ENCODE measurements at regions not wholly inside any gene's neighbourhood (a gene's known extent, or its start where the extent isn't known, plus 50 kb on each side); places are given as distances from the start of the nearest gene placed in this dataset.

DNA sequence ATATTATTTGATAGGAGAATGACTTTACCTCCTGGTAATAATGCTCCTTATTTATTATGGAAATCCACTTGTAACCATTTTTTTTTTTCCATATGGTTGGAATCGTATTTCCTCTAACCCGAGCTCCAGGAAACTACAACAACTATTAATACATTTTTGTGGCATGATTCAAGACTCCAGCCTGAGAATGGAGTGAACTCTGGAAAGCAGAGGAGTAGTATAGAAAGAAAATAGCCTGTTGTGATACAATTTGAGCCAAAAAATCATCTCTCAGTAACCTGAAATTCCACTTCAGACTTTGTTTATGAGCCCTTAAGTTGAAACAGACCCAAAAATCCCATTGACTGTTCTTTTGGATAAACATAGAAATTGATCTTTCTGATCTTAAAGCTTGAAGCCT lies 921.1 kb downstream of the SOCS6 start:
- no peaks in the 10 kb centered on the region for H3K9me3 Mint-ChIP-seq
- H3K4me3 Mint-ChIP-seq, result no peak overlapping the region
- H3K27ac Mint-ChIP-seq, result no peak overlapping the region
- H3K4me1 Mint-ChIP-seq (ENCODE audit: low read depth), result no peaks in the 10 kb centered on the region
- no peaks in the 10 kb centered on the region for H3K36me3 Mint-ChIP-seq (ENCODE audit: low read depth)
- no peak for DNase-seq (ENCODE audit: low spot score)
- no peaks in the 10 kb centered on the region for H3K27me3 Mint-ChIP-seq (ENCODE audit: low read depth)

DNA sequence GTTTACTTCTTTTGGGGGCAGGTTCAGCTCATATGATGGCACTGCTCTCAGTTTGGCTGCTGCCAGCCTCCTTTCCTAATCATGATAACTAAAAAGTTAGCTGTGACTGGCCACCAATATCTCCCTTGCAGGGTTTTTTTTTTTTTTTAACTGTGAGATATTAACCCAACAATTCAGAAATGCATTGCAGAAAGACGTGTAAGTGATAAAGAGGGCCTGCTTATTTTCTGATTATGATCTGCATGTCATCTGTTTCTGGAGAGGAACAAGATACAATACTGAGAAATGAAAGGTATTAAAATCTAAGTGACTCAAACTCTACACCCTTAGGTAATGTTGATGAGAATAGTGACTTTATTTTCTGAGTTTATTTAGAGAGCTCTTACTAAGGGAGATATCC lies 905.6 kb downstream of the SOCS6 start:
- H3K36me3 Mint-ChIP-seq (ENCODE audit: low read depth), result no peaks in the 10 kb centered on the region
- no peaks in the 10 kb centered on the region for H3K9me3 Mint-ChIP-seq
- no peak overlapping the region for H3K4me3 Mint-ChIP-seq
- H3K27me3 Mint-ChIP-seq (ENCODE audit: low read depth), result no peaks in the 10 kb centered on the region
- DNase-seq (ENCODE audit: low spot score), result no peak
- no peaks in the 10 kb centered on the region for H3K4me1 Mint-ChIP-seq (ENCODE audit: low read depth)
- H3K27ac Mint-ChIP-seq, result no peak overlapping the region

DNA sequence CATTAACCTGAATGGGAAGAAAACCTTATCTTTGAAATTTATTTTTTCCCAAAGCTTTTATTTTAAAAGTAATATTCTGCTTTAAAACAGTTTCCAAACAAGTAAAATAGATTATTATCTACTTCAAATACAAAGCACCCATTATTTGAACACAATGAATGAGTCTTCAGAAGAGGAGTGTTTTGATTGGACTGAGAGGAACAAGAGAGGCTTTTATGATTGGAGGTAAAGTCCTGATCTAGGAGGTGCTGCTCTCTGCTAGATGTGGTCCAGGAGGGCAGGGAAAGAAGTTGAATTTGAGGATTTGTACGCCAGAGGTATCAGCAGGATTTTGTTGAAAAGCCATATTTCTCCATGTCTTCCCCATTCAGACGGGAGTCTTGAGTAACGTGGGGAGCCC lies 900.7 kb downstream of the SOCS6 start:
- no peak overlapping the region for H3K4me3 Mint-ChIP-seq
- H3K27me3 Mint-ChIP-seq (ENCODE audit: low read depth), result no peaks in the 10 kb centered on the region
- DNase-seq (ENCODE audit: low spot score), result no peak
- H3K36me3 Mint-ChIP-seq (ENCODE audit: low read depth), result no peaks in the 10 kb centered on the region
- no peaks in the 10 kb centered on the region for H3K9me3 Mint-ChIP-seq
- no peaks in the 10 kb centered on the region for H3K4me1 Mint-ChIP-seq (ENCODE audit: low read depth)
- no peak overlapping the region for H3K27ac Mint-ChIP-seq

DNA sequence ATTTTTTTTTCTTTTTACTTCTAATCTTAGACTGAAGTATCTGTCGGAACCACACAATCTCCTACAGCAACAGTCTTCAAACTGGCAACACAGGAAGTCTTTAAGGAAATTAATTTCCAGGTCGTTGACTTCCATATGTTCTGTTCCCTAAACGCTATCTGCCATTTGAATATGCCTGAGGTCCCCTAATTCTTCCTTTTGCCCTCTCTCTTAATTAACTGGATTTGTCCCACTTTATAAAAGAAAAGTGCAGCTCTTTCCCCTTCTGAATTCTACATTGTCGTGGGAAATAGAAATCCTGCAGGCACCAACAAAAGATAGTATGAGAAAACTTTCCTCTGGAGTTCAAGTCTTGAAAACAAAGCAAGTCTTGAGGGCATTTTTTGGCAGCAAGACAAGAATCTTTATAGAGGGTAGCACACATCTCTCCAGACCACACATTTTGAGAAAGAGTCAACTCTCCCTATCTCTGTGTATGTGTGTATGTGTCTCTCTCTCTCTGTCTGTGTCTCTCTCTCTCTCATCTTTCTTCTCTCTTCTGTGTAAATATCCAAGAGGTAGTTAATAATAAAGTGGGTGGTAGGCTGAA lies 879.8 kb downstream of the SOCS6 start:
- Mint-ChIP-seq H3K36me3 (ENCODE audit: low read depth) (no peaks in the 10 kb centered on the region), H3K9me3 (no peaks in the 10 kb centered on the region), H3K4me1 (ENCODE audit: low read depth) (no peaks in the 10 kb centered on the region), H3K4me3 (no peak overlapping the region), H3K27ac (no peak overlapping the region), H3K27me3 (ENCODE audit: low read depth) (no peaks in the 10 kb centered on the region)
- DNase-seq (ENCODE audit: low spot score), result no peak

DNA sequence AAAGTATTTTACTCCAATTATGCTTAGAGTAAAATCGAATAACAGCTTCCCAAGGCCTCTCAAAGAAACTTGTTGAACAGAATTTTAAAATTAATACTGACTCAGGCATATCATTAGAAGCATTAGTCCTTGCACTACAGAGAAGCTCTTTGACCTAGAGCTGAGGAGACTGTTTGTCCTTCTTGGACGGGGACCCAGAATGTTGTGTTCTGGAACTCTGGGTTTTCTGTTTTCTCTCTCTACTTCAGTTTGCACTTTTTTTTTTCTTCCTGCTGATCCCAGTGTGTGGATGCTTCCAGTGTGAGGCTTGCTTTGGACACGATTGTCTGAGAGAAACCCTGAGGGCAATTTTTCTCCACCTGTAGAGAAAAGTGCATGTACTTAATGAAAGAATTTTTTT lies 847.6 kb downstream of the SOCS6 start:
- no peak for DNase-seq (ENCODE audit: low spot score)
- no peaks in the 10 kb centered on the region for H3K27me3 Mint-ChIP-seq (ENCODE audit: low read depth)
- no peaks in the 10 kb centered on the region for H3K4me1 Mint-ChIP-seq (ENCODE audit: low read depth)
- H3K27ac Mint-ChIP-seq, result no peak overlapping the region
- no peak overlapping the region for H3K4me3 Mint-ChIP-seq
- H3K9me3 Mint-ChIP-seq, result no peaks in the 10 kb centered on the region
- H3K36me3 Mint-ChIP-seq (ENCODE audit: low read depth), result no peaks in the 10 kb centered on the region

DNA sequence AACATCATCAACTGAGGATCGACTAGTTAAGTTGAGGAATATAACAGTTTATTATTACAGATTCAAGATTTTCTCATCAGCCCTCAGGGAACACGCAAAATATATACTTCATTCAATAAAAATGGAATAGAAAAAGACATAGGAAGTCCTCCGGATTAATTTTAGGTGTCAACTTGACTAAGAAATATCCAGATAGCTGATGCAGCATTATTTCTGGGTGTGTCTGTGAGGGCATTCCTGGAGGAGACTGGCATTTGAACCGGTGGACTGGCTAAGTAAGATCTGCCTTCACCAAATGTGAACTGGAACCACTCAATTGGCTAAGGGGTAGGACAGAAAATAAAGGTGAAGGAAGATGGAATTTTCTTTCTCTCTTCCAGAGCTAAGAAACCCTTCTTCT lies 845.3 kb downstream of the SOCS6 start:
- H3K4me1 Mint-ChIP-seq (ENCODE audit: low read depth), result no peaks in the 10 kb centered on the region
- no peak overlapping the region for H3K4me3 Mint-ChIP-seq
- no peak overlapping the region for H3K27ac Mint-ChIP-seq
- H3K36me3 Mint-ChIP-seq (ENCODE audit: low read depth), result no peaks in the 10 kb centered on the region
- no peaks in the 10 kb centered on the region for H3K27me3 Mint-ChIP-seq (ENCODE audit: low read depth)
- no peak for DNase-seq (ENCODE audit: low spot score)
- peaks cover 7% of the 10 kb centered on the region for H3K9me3 Mint-ChIP-seq

DNA sequence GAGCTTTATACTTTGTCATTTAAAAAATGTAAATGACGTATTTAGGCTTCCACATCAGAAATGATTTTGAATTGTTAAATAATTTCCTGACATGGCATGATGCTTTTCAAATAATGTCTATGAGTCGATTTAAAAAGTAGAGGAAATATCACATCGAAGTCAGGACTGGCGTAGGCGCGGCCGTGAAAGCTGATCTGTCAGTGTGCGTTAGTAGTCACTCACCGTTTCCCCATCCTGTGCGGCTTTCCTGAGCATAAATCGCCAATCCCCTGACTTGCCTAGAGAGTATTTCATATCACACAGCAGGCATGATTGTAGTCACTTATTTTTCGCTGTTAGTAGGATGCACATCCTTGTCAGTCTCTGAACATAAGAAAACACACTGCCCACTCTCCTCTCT lies 843.1 kb downstream of the SOCS6 start:
- Mint-ChIP-seq H3K9me3 (peaks cover 7% of the 10 kb centered on the region), H3K4me3 (no peak overlapping the region), H3K27me3 (ENCODE audit: low read depth) (no peaks in the 10 kb centered on the region), H3K4me1 (ENCODE audit: low read depth) (no peaks in the 10 kb centered on the region), H3K36me3 (ENCODE audit: low read depth) (no peaks in the 10 kb centered on the region), H3K27ac (no peak overlapping the region)
- no peak for DNase-seq (ENCODE audit: low spot score)

DNA sequence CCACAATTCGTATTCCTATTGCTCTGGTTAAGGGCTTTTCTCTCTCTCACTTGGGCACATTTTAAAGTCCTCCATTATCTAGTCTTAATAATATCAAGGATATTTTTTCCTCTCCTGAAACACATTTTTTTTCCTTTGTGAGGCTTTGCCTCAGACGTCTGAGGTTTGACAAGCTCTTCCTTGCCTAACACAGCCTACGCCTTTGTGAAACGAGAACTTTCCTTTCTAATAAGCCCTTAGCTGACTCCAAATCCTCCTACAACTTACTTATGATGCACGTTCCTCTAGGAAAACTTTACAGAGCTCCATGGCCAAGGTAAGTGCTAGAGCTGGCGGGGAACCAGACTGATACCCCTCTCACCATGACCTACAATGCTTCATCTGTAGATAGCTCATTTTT lies 841.5 kb downstream of the SOCS6 start:
- Mint-ChIP-seq H3K4me1 (ENCODE audit: low read depth) (no peaks in the 10 kb centered on the region), H3K4me3 (no peak overlapping the region), H3K36me3 (ENCODE audit: low read depth) (no peaks in the 10 kb centered on the region), H3K27me3 (ENCODE audit: low read depth) (no peaks in the 10 kb centered on the region), H3K9me3 (peaks cover 7% of the 10 kb centered on the region), H3K27ac (no peak overlapping the region)
- no peak for DNase-seq (ENCODE audit: low spot score)

DNA sequence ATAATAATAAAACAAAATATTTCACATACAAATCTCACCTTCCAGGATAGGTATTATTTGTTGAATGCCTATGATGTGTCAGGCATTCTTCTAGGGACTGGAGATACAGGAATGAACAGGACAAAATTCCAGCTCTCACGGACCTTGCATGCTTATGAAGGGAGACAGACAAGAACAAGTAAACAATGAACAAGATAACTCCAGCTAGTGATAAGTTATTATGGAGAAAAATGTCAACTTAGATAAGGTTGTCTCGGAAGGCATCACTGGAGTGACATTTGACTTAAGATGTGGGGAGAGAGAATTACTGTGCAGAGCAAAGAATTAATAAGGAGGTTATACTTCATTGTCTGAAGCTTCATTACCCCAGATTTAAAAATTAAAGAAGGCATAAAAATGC lies 836.7 kb downstream of the SOCS6 start:
- Mint-ChIP-seq H3K27ac (no peak overlapping the region), H3K4me3 (no peak overlapping the region), H3K36me3 (ENCODE audit: low read depth) (no peaks in the 10 kb centered on the region), H3K27me3 (ENCODE audit: low read depth) (no peaks in the 10 kb centered on the region), H3K9me3 (peaks cover 12% of the 10 kb centered on the region), H3K4me1 (ENCODE audit: low read depth) (no peaks in the 10 kb centered on the region)
- no peak for DNase-seq (ENCODE audit: low spot score)

DNA sequence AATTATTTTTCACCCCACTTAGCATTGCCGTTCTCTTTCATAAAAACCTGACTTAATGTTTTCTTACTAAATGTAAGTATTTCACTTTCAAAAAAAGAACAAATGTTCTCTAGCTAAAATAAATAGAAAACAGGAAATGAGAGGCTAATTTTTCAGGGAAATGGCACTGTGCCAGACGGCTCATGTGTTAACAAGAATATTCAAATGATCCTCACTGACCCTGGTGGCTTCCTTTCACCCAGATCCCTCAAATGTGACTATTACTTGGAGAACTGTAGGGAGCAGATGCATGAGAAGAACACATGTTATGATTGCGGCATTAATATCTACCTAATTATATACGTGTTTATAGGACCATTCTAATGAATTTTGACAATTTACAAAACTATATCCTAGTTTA lies 827.7 kb downstream of the SOCS6 start:
- no peaks in the 10 kb centered on the region for H3K36me3 Mint-ChIP-seq (ENCODE audit: low read depth)
- H3K9me3 Mint-ChIP-seq, result no peaks in the 10 kb centered on the region
- no peak overlapping the region for H3K4me3 Mint-ChIP-seq
- H3K27me3 Mint-ChIP-seq (ENCODE audit: low read depth), result no peaks in the 10 kb centered on the region
- DNase-seq (ENCODE audit: low spot score), result no peak
- H3K27ac Mint-ChIP-seq, result no peak overlapping the region
- no peaks in the 10 kb centered on the region for H3K4me1 Mint-ChIP-seq (ENCODE audit: low read depth)

DNA sequence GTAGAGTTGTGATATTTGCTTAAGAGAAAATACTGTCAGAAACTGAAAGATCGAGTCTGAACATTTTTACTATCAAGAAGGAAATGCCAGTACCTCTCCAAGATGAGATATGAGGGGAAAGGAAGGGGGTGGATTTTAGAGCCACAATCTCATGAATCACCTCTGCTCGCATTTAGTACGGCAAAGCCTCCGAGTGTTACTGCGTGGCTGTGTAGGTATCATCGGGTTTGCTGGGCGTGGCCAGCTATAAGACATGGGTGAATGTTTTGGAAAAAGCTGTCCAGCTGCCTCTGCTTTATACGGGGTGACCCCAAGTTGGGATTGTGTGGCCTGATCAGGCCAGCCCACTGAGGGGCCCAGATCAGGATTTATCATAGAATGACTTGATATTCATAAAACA lies 826.4 kb downstream of the SOCS6 start:
- Mint-ChIP-seq H3K4me1 (ENCODE audit: low read depth) (no peaks in the 10 kb centered on the region), H3K27ac (no peak overlapping the region), H3K27me3 (ENCODE audit: low read depth) (no peaks in the 10 kb centered on the region), H3K9me3 (no peaks in the 10 kb centered on the region), H3K4me3 (no peak overlapping the region), H3K36me3 (ENCODE audit: low read depth) (no peaks in the 10 kb centered on the region)
- no peak for DNase-seq (ENCODE audit: low spot score)

DNA sequence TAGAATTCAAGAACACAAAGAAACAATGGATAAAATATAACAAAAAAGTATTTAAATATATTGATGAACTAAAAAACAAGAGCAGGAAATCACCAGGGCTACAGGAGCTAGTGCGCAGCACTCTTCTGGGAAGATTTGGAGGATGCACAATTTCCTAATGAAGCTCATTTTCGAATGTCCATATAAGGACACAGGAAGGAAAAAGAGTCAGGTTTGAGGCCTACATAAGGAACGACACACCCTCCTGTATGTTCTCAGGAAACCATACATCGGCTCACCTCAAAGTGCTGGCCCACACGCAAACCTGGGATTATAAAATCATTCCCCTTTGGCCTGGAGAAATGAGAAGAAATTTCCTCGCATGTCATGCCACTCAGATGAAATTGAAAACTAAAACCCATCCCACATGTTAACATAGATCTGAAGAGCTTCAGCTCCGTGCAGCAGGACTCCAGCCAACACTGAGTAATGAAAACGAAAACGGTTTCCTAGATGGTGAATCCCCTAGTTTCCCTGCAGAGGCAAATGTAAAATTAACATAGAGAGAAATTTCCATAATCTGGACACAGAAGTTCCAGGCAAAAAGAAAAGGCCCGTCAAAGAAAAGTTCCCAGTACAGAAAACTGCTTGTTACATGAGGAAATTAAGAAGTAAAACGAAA lies 825.8 kb downstream of the SOCS6 start:
- Mint-ChIP-seq H3K4me1 (ENCODE audit: low read depth) (no peaks in the 10 kb centered on the region), H3K27me3 (ENCODE audit: low read depth) (no peaks in the 10 kb centered on the region), H3K27ac (no peak overlapping the region), H3K9me3 (no peaks in the 10 kb centered on the region), H3K4me3 (no peak overlapping the region), H3K36me3 (ENCODE audit: low read depth) (no peaks in the 10 kb centered on the region)
- DNase-seq (ENCODE audit: low spot score), result no peak

DNA sequence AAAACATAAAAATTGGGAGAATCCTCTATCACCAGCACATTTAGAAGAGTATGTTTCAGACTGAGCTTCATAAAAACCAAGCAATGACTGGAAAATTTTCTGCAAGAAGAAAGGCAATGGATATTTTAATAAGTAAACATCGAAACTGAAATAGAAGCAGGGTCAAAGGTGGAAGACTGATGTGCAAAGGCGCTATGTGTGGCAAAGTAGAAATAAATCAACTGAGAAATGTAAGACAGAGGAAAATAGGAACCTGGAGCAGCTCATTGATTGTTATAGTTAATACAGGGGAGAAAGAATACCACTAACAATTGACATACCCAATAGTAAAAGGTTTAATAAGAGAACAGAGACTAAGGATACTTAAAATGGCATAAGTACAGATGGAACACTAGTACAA lies 818.4 kb downstream of the SOCS6 start:
- DNase-seq (ENCODE audit: low spot score), result no peak
- Mint-ChIP-seq H3K27ac (no peak overlapping the region), H3K36me3 (ENCODE audit: low read depth) (no peaks in the 10 kb centered on the region), H3K9me3 (no peaks in the 10 kb centered on the region), H3K4me3 (no peak overlapping the region), H3K4me1 (ENCODE audit: low read depth) (no peaks in the 10 kb centered on the region), H3K27me3 (ENCODE audit: low read depth) (no peaks in the 10 kb centered on the region)

DNA sequence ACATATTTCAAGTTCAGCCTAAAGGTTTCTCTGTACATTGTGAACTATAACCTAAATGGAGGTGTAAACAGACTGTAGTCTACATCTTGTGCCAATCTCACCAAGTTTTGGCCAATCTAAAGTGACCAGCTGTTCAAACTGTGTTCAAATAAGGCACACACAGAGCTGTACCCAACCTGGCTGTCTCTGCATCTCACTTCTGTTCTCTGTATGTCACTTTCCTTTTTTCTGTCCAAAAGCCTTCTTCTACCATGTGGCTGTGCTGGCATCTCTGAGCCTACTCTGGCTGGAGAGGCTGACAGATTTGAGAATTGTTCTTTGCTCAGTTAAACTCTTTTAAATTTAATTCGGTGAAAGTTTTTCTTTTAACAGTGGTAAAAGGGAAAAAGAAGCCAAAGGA lies 817.9 kb downstream of the SOCS6 start:
- Mint-ChIP-seq H3K27ac (no peak overlapping the region), H3K27me3 (ENCODE audit: low read depth) (no peaks in the 10 kb centered on the region), H3K4me1 (ENCODE audit: low read depth) (no peaks in the 10 kb centered on the region), H3K9me3 (no peaks in the 10 kb centered on the region), H3K4me3 (no peak overlapping the region), H3K36me3 (ENCODE audit: low read depth) (no peaks in the 10 kb centered on the region)
- DNase-seq (ENCODE audit: low spot score), result no peak

DNA sequence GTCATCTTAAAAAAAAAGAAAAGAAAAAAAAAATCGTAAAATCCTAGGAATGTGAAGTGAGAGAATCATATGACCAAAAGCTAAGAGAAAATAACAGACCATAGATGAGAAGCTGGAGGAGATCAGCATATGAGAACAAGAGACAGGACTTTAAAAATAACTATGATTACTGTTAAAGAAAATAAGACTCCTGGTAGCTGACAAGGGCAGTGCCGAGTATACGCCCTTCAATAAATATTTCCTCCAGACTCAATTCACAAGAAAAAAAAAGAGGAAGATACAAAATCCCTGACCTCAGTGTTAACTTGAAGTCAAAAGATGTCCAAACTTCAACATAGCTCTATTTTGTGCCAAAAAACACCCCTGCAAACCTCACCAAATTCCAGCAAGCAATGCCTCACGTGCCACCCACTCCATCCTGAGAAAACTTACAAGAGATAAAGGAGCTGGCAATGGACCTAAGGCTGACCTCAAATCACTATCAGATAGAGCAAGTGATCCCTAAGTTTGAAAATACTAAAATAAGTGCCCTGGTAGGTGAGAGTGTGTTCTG lies 817.2 kb downstream of the SOCS6 start:
- H3K4me3 Mint-ChIP-seq, result no peak overlapping the region
- H3K36me3 Mint-ChIP-seq (ENCODE audit: low read depth), result no peaks in the 10 kb centered on the region
- no peaks in the 10 kb centered on the region for H3K4me1 Mint-ChIP-seq (ENCODE audit: low read depth)
- H3K27me3 Mint-ChIP-seq (ENCODE audit: low read depth), result no peaks in the 10 kb centered on the region
- no peak overlapping the region for H3K27ac Mint-ChIP-seq
- no peak for DNase-seq (ENCODE audit: low spot score)
- H3K9me3 Mint-ChIP-seq, result no peaks in the 10 kb centered on the region

All from T-helper 2 cell treated with Interferon-gamma antibody and Interleukin-4, amounts not matched to agents 5 μg/mL and 100 μg/mL, for 36 hours (primary cell).